Retinal pigment epithelial cell (primary cell): ENCODE measurements at regions not wholly inside any gene's neighbourhood (a gene's known extent, or its start where the extent isn't known, plus 50 kb on each side); places are given as distances from the start of the nearest gene placed in this dataset.

Experiments
- DNase-seq: peaks from one replicate; pipeline ENCODE4 v3.0.0-alpha.2; 2010; ENCODE audit warnings: low read depth
- H3K4me3 ChIP-seq: 2 replicates; pipeline ENCODE4 v1.5.1; 2011; ENCODE audit warnings: mild to moderate bottlenecking, low read length, control low read depth, moderate library complexity
- CTCF ChIP-seq: conservative IDR thresholded peaks from 2 replicates; pipeline ENCODE4 v1.5.1; 2011; ENCODE audit warnings: low read depth, low read length, control low read depth, inconsistent platforms

GRCh38 chr14:43041976-43042375 lies 1435.3 kb downstream of the LRFN5 start:
- no peak overlapping the region for H3K4me3 ChIP-seq
- no peak for TF ChIP-seq CTCF

DNA sequence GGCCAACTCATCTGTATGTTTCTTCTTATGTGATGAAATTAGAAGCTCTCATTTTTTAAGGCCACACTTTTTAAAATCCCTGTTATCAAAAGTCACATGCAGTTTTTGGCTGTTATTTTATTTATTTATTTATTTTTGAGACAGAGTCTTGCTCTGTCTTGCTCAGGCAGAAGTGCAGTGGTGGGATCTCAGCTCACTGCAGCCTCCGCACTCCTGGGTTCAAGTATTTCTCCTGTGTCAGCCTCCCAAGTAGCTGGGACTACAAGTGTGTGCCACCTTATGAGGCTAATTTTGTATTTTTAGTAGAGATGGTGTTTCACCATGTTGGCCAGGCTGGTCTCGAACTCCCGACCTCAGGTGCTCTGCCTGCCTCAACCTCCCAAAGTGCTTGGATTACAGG lies 1434.5 kb downstream of the LRFN5 start:
- TF ChIP-seq CTCF, result no peak
- no peak overlapping the region for H3K4me3 ChIP-seq
- no peak for DNase-seq

More at GRCh38 chr14:43041976-43042375, 1435.3 kb downstream of the LRFN5 start:
- DNase-seq, result peak; percentile 21

DNA sequence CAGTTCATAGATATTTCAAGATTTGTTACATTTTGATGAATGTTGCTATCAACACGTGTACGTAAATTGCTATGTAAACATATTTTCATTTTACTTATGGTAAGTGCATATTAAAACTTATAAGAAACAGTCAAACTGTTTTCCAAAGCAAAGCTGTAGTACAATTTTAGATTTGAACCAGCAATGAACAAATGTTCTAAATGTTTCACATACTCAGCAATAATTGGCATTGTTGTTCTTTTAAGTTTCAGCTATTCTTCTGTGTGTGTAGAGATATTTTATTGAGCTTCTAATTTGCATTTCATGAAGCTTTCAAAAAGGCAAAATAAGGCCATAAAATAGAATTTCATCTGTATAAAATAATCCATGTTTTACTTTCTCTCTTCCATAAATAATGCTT lies 1433.2 kb downstream of the LRFN5 start:
- H3K4me3 ChIP-seq, result no peak overlapping the region
- no peak for DNase-seq
- no peak for TF ChIP-seq CTCF

GRCh38 chr14:43031598-43031997 lies 1424.9 kb downstream of the LRFN5 start:
- DNase-seq, result no peak
- TF ChIP-seq CTCF, result no peak
- no peak overlapping the region for H3K4me3 ChIP-seq

DNA sequence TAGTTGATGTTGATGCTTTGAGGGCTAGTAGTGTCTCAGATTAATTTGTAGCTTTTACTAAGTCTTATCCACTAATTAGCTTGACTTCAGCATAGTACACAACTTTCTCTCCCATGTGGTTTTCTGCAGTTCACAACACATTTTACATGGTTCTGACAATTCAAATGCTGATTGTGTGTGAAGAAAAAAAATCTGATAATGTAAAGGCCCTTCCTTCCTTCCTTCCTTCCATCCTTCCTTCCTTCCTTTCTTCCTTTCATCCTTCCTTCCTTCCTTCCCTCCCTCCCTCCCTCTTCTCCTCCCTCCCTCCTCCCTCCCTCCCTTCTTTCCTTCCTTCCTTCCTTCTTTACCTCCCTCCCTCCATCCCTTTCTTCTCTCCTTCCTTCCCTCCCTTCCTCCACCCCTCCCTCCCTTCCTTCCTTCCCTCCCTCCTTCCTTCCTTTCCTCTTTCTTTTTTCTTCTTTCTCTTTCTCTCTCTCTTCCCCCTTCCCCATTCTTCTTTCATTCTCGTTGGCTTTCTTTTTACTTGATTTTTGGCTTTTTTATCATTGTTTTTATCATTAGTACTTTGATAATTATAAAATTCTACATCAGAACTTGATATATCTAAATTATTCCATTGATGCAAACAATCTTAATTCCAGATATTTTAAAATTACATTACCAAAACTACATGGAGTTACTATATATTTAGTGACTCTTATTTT lies 1415.6 kb downstream of the LRFN5 start:
- DNase-seq, result no peak
- no peak for TF ChIP-seq CTCF
- H3K4me3 ChIP-seq, result no peak overlapping the region

GRCh38 chr14:43019826-43020225 lies 1413.2 kb downstream of the LRFN5 start:
- H3K4me3 ChIP-seq, result no peak overlapping the region
- DNase-seq, result peak; percentile 69
- no peak for TF ChIP-seq CTCF

DNA sequence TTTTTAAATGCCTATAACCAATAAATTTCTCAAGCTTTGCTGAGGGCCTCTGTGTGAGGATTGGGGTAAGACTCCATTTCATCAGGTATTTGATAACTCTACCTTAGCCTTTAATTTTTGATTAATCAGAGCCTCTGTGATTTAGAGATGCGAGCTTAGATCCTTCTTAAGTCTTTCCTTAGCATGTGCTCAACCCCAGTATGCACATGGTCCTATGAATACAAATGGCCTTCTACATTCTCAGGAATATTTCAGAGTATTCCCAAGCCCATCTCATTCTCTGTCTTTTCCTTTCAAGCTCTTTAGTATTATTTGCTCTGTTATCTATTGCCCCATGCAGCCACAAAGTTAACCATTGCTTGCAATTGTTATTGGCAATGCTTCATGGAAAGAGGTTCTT lies 1407.7 kb downstream of the LRFN5 start:
- no peak for DNase-seq
- TF ChIP-seq CTCF, result no peak

More for the DNA sequence above, 1407.7 kb downstream of the LRFN5 start:
- H3K4me3 ChIP-seq, result no peak overlapping the region
